GM18909 (cell line): ENCODE measurements at regions not wholly inside any gene's neighbourhood (a gene's known extent, or its start where the extent isn't known, plus 50 kb on each side); places are given as distances from the start of the nearest gene placed in this dataset.

Source experiments
- ATAC-seq: cut with Tn5 transposase; IDR thresholded peaks from one replicate; pipeline ENCODE4 v1.9.1; 2021; ENCODE audit warnings: mild to moderate bottlenecking; ENCODE audit not compliant: unreplicated experiment, poor library complexity

GRCh38 chr18:22871809-22872525, 61.2 kb upstream of the RBBP8 start:
- no peak for ATAC-seq

GRCh38 chr18:22872900-22873537, 60.1 kb upstream of the RBBP8 start:
- peak; percentile 95 for ATAC-seq

- no peak for ATAC-seq
Measured at GRCh38 chr18:22879293-22879692, 53.8 kb upstream of the RBBP8 start.

GRCh38 chr18:22882084-22882483, 51.0 kb upstream of the RBBP8 start:
- no peak for ATAC-seq

GRCh38 chr18:22883179-22883578, 49.9 kb upstream of the RBBP8 start:
- ATAC-seq: no peak
